Keratinocyte (primary cell): ENCODE measurements at regions not wholly inside any gene's neighbourhood (a gene's known extent, or its start where the extent isn't known, plus 50 kb on each side); places are given as distances from the start of the nearest gene placed in this dataset.

Experiments
- DNase-seq: peaks from one replicate; pipeline ENCODE4 v3.0.0-alpha.2; 2011; ENCODE audit warnings: low read depth, missing footprints, low spot score
- FAIRE-seq: peaks from 2 replicates; lab custom pipeline; 2011; peaks lifted over from hg19 to GRCh38; lab: Jason Lieb, UNC
- H2AFZ ChIP-seq: 2 replicates; pipeline ENCODE4 v1.6.0; 2012; ENCODE audit warnings: low read length, control low read depth, inconsistent platforms; ENCODE audit not compliant: control insufficient read depth
- H3K27ac ChIP-seq: 2 replicates; pipeline ENCODE4 v1.5.1; 2011; ENCODE audit warnings: low read length; ENCODE audit not compliant: control insufficient read depth, insufficient read depth
- H3K27me3 ChIP-seq: 3 replicates; pipeline ENCODE4 v1.6.0; 2011; ENCODE audit warnings: low read length; ENCODE audit not compliant: control insufficient read depth, insufficient read depth; ENCODE audit errors: extremely low read depth
- H3K36me3 ChIP-seq, 2 experiments: 2 replicates in 1 of 2; 3 replicates in 1 of 2; pipeline ENCODE4 v1.5.1; 2011; ENCODE audit warnings: low read length in 2 of 2, mild to moderate bottlenecking in 1 of 2; ENCODE audit not compliant: control insufficient read depth in 2 of 2, insufficient read depth in 2 of 2; ENCODE audit errors: extremely low read depth in 1 of 2
- H3K4me1 ChIP-seq: 3 replicates; pipeline ENCODE4 v1.5.1; 2011; ENCODE audit warnings: low read length; ENCODE audit not compliant: control insufficient read depth, insufficient read depth; ENCODE audit errors: extremely low read depth
- H3K4me2 ChIP-seq: 3 replicates; pipeline ENCODE4 v1.6.0; 2011; ENCODE audit warnings: low read depth, low read length; ENCODE audit not compliant: control insufficient read depth, insufficient read depth; ENCODE audit errors: extremely low read depth
- H3K4me3 ChIP-seq, 3 experiments: fragments of 200-600 bp in 1 of 3; sonication (generic) in 1 of 3; 2 replicates in 2 of 3; 3 replicates in 1 of 3; pipeline ENCODE4 v1.5.1; 2011 to 2016; ENCODE audit warnings: low read length in 3 of 3, mild to moderate bottlenecking in 3 of 3, control low read depth in 2 of 3, inconsistent platforms in 1 of 3, low read depth in 1 of 3, mixed read lengths in 1 of 3, mixed run types in 1 of 3, moderate library complexity in 1 of 3; ENCODE audit not compliant: control insufficient read depth in 2 of 3, insufficient read depth in 2 of 3; ENCODE audit errors: extremely low read depth in 1 of 3
- H3K79me2 ChIP-seq: 2 replicates; pipeline ENCODE4 v1.6.0; 2012; ENCODE audit warnings: low read length; ENCODE audit not compliant: control insufficient read depth, insufficient read depth
- H3K9ac ChIP-seq: 3 replicates; pipeline ENCODE4 v1.6.0; 2011; ENCODE audit warnings: low read length; ENCODE audit not compliant: control insufficient read depth, insufficient read depth; ENCODE audit errors: extremely low read depth
- H3K9me1 ChIP-seq: 3 replicates; pipeline ENCODE4 v1.6.0; 2011; ENCODE audit warnings: low read length; ENCODE audit not compliant: control insufficient read depth, insufficient read depth; ENCODE audit errors: extremely low read depth
- H3K9me3 ChIP-seq: 2 replicates; pipeline ENCODE4 v1.5.1; 2012; ENCODE audit warnings: low read depth, low read length; ENCODE audit not compliant: control insufficient read depth
- H4K20me1 ChIP-seq: 3 replicates; pipeline ENCODE4 v1.6.0; 2011; ENCODE audit warnings: low read length; ENCODE audit not compliant: control insufficient read depth, insufficient read depth; ENCODE audit errors: extremely low read depth
- EZH2 ChIP-seq: IDR thresholded peaks from one replicate; pipeline ENCODE4 v1.6.1; 2012; ENCODE audit warnings: inconsistent platforms, mild to moderate bottlenecking, low read length, moderate library complexity
- dilution Hi-C: fragments of 300-500 bp; cut with MboI; formaldehyde crosslinking; loops from one replicate; pipeline ENCODE4 v1.7.0; 2020; ENCODE audit warnings: low sequenced_read_pairs; ENCODE audit not compliant: extremely low pct_ligation_motif_present
- TF ChIP-seq, protein P1 (sequence below), 3 experiments: IDR thresholded peaks in 1 of 3; conservative IDR thresholded peaks in 1 of 3; optimal IDR thresholded peaks in 1 of 3; 2 replicates in 2 of 3; 3 replicates in 1 of 3; pipeline versions ENCODE3 to v1.5.1; 2011; ENCODE audit warnings: low read length in 3 of 3, mild to moderate bottlenecking in 3 of 3, moderate library complexity in 2 of 3, control low read depth in 1 of 3, inconsistent platforms in 1 of 3; ENCODE audit not compliant: insufficient read depth in 2 of 3; ENCODE audit errors: extremely low read depth in 1 of 3

GRCh38 chr5:169531631-169532030 lies 51.9 kb upstream of the SPDL1 start:
- Histone ChIP-seq H2AFZ (no peak overlapping the region), H4K20me1 (no peaks in the 10 kb centered on the region), H3K9me1 (no peaks in the 10 kb centered on the region), H3K4me1 (no peaks in the 10 kb centered on the region), H3K9me3 (no peaks in the 10 kb centered on the region), H3K4me2 (no peak overlapping the region), H3K27ac (no peak overlapping the region), H3K79me2 (no peaks in the 10 kb centered on the region), H3K36me3 (no peaks in the 10 kb centered on the region), H3K27me3 (no peaks in the 10 kb centered on the region), H3K4me3 (no peak overlapping the region), H3K9ac (no peak overlapping the region)
- DNase-seq (no peak), FAIRE-seq (no peak)
- TF ChIP-seq EZH2, result no peak
- dilution Hi-C loops, result no loop called here

GRCh38 chr5:169527863-169528262 lies 55.7 kb upstream of the SPDL1 start:
- H3K9ac ChIP-seq, result no peak overlapping the region
- no peak overlapping the region for H2AFZ ChIP-seq
- no peak overlapping the region for H3K4me2 ChIP-seq
- no peaks in the 10 kb centered on the region for H3K9me1 ChIP-seq
- H3K36me3 ChIP-seq, result no peaks in the 10 kb centered on the region
- no peaks in the 10 kb centered on the region for H3K4me1 ChIP-seq
- DNase-seq (no peak), FAIRE-seq (no peak)
- no peak overlapping the region for H3K27ac ChIP-seq
- dilution Hi-C loops, result no loop called here
- H3K79me2 ChIP-seq, result no peaks in the 10 kb centered on the region
- no peaks in the 10 kb centered on the region for H3K9me3 ChIP-seq
- no peak overlapping the region for H3K4me3 ChIP-seq
- H4K20me1 ChIP-seq, result no peaks in the 10 kb centered on the region
- no peaks in the 10 kb centered on the region for H3K27me3 ChIP-seq
- no peak for TF ChIP-seq EZH2
- TF ChIP-seq, protein P1, sequence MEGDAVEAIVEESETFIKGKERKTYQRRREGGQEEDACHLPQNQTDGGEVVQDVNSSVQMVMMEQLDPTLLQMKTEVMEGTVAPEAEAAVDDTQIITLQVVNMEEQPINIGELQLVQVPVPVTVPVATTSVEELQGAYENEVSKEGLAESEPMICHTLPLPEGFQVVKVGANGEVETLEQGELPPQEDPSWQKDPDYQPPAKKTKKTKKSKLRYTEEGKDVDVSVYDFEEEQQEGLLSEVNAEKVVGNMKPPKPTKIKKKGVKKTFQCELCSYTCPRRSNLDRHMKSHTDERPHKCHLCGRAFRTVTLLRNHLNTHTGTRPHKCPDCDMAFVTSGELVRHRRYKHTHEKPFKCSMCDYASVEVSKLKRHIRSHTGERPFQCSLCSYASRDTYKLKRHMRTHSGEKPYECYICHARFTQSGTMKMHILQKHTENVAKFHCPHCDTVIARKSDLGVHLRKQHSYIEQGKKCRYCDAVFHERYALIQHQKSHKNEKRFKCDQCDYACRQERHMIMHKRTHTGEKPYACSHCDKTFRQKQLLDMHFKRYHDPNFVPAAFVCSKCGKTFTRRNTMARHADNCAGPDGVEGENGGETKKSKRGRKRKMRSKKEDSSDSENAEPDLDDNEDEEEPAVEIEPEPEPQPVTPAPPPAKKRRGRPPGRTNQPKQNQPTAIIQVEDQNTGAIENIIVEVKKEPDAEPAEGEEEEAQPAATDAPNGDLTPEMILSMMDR (optimal IDR thresholded peaks at IDR 0.05 in 1 of 3, IDR thresholded peaks at IDR 0.05 in 1 of 3, conservative IDR thresholded peaks at IDR 0.05 in 1 of 3; ENCODE audit: extremely low read depth in 1 of 3, insufficient read depth in 2 of 3, low read length in 3 of 3), result no peak

GRCh38 chr5:169527066-169527465 lies 56.5 kb upstream of the SPDL1 start:
- TF ChIP-seq EZH2, result no peak
- TF ChIP-seq, protein P1 (optimal IDR thresholded peaks at IDR 0.05 in 1 of 3, IDR thresholded peaks at IDR 0.05 in 1 of 3, conservative IDR thresholded peaks at IDR 0.05 in 1 of 3; ENCODE audit: extremely low read depth in 1 of 3, insufficient read depth in 2 of 3, low read length in 3 of 3), result no peak
- H3K4me2 ChIP-seq, result no peak overlapping the region
- FAIRE-seq, result no peak

More at GRCh38 chr5:169527066-169527465, 56.5 kb upstream of the SPDL1 start:
- no peaks in the 10 kb centered on the region for H3K27me3 ChIP-seq
- no peaks in the 10 kb centered on the region for H4K20me1 ChIP-seq
- no peak for DNase-seq
- dilution Hi-C loops, result no loop called here
- H3K4me1 ChIP-seq, result no peaks in the 10 kb centered on the region
- H3K36me3 ChIP-seq, result no peaks in the 10 kb centered on the region
- H3K27ac ChIP-seq, result no peak overlapping the region
- no peaks in the 10 kb centered on the region for H3K79me2 ChIP-seq
- no peak overlapping the region for H2AFZ ChIP-seq
- no peaks in the 10 kb centered on the region for H3K9me3 ChIP-seq
- no peak overlapping the region for H3K9ac ChIP-seq
- no peak overlapping the region for H3K4me3 ChIP-seq
- no peaks in the 10 kb centered on the region for H3K9me1 ChIP-seq
